GM10266 (cell line): ENCODE measurements at regions not wholly inside any gene's neighbourhood (a gene's known extent, or its start where the extent isn't known, plus 50 kb on each side); places are given as distances from the start of the nearest gene placed in this dataset.

Experiments used
- DNase-seq: peaks from one replicate; pipeline ENCODE4 v3.0.0; 2012; ENCODE audit errors: extremely low spot score
- TF ChIP-seq, protein P1 (sequence below): IDR thresholded peaks from 2 replicates; pipeline ENCODE4 v1.5.1; 2012; ENCODE audit warnings: mild to moderate bottlenecking, low read depth; ENCODE audit not compliant: control insufficient read depth, insufficient read depth; ENCODE audit errors: missing control alignments

DNA sequence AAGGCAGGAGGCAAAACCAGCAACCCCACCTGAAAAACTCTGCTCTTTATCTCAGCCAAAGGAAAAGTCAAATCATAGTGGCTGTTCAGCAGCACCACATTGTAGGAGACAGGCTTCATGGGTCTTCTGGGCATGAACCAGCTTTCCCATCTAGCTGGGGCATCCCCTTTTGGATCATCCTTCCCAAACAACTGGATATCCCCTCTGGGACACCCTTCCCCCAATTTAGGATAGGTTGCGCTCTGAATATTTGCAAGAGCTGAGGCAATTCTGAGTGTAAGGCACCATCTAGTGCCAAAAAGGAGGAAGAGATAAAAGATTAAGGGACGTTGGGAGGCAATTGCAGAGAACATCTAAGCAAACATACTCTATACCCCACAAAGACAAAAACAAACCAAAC, 295.8 kb downstream of the MATN1 start:
- DNase-seq: no peak
- TF ChIP-seq, protein P1, sequence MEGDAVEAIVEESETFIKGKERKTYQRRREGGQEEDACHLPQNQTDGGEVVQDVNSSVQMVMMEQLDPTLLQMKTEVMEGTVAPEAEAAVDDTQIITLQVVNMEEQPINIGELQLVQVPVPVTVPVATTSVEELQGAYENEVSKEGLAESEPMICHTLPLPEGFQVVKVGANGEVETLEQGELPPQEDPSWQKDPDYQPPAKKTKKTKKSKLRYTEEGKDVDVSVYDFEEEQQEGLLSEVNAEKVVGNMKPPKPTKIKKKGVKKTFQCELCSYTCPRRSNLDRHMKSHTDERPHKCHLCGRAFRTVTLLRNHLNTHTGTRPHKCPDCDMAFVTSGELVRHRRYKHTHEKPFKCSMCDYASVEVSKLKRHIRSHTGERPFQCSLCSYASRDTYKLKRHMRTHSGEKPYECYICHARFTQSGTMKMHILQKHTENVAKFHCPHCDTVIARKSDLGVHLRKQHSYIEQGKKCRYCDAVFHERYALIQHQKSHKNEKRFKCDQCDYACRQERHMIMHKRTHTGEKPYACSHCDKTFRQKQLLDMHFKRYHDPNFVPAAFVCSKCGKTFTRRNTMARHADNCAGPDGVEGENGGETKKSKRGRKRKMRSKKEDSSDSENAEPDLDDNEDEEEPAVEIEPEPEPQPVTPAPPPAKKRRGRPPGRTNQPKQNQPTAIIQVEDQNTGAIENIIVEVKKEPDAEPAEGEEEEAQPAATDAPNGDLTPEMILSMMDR: no peak

DNA sequence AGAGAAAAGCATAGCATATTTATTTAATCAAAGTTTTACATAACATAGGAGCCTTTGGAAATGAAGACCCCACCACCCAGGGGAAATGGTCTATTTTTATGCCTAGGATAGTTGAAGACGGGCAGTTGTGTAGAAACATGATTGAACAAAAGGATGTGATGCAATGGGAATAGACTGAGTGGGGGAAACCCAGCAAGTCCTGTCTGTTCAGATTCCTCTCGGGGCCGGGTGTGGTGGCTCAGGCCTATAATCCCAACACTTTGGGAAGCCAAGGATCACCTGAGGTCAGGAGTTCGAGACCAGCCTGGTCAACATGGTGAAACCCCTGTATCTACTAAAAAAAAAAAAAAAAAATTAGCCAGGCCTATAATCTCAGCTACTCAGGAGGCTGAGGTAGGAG, 298.3 kb downstream of the MATN1 start:
- TF ChIP-seq, protein P1: no peak
- no peak for DNase-seq

DNA sequence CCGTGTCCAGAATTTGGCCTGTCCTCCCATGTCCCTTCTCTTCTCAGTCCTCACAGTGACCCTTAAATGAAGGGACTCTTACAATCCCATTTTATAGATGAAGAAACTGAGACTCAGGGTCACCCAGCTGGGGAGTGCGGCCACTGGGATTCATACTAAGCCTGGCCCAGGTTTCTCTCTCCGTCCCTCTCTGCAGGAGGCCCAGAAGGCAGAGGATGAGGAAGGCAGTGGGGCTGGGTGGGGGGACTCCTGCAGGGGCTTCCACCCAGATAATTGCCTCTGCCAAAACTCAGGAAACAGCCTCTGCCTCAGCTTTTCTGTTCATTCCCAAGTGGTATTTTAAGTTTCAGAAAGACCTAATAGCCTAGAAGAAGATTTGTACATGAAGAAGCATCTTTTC, 299.8 kb downstream of the MATN1 start:
- TF ChIP-seq, protein P1: no peak
- no peak for DNase-seq

DNA sequence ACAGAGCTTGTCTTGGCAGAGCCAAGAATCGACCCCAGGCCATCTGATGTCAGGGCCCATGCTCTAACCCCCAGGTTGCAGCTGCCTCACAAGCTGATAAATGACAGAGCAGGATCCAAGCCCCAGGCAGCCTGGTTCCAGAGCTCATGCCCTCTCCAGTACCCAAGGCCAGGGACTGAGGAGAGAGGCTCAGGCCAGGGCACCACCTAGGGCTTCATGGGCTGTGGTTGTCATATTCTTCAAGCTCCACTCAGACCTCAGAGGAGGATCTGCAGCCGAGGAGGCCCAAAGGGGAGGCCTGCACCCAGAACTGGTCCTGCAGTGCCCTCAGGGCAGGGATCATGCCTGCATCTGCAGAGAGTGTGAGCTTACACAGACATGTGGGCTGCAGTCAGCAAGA, 301.1 kb downstream of the MATN1 start:
- TF ChIP-seq, protein P1: no peak
- no peak for DNase-seq

DNA sequence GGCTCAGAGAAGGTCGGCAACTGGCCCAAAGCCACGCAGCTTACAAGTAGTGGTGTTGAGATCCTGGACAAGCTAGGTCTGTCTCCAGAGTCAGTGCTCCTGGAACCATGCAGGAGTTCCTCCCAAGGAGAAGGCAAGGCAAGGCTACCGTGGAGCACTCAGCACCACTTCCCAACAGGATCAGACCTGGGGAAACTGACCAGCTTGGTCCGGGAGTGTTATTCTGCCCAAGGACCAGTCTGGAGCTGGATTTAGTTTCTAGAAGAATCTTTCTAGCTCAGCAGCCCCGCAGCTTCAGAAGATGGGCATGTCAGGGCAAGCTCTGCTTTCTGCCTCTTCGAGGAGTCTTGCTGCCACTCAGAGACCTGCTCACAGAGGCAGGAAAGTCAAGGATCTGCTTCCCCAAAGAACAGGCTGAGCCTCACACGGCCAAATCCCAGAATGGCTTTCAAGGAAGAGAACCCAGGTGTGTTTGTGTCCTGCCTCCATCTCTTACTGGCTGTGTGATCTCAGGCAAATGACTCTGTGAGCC, 302.8 kb downstream of the MATN1 start:
- DNase-seq: no peak
- TF ChIP-seq, protein P1: no peak

DNA sequence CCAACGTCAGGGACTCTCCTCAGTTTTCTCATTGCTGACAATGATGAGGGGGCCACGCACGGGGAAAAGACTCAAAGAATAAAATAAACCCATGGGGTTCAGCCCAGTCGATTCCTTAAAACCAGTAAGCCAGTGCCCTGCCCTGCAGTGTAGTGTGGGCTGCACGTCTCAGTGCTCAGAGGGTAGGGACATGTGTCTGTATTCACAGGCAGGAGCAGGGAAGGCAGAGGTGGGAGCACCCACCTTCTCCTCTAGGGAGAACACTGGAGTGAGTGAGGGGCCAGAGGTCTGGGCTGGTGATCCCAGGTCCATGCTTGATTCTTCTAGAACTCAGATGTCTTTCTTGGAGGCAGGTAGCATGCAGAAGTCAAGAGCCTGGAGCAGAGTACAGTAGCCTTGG, 303.6 kb downstream of the MATN1 start:
- DNase-seq: no peak
- TF ChIP-seq, protein P1: no peak

DNA sequence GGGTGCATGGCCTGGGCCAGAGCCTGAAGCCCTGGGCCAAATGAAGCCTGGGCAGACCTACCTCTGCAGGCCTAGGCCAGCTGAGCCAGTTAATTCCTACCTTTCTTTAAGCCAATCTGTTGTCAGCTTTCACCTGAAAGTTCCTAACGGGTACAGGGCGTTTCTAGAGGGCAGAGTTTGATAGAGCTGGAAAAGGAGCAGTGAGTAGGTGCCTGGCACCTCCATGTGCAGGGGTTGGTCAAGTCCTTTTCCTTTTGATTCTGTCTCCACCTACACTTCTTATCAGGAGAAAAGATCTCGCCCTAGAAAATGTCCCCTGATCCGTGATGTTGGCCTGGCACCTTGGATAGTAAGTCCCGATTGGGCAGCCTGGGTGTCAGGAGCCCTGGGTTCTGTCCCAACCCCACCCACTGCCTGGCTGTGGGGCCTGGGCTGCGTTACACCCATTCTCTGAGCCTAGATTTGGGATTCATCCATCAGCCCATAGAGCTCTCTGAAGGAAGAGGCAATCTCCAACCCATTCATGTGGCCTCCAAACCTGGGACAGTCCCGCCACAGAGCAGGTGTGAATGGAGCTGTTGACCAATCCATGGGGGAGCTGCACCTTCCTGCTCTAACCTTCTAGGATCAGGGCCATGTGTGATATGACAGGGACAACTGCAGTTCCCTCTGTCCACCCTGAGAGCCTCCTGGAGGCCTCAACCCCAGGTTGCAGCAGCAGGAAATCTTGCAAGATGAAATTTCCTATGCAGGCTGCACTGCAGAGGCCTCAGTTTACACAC, 304.3 kb downstream of the MATN1 start:
- TF ChIP-seq, protein P1: no peak
- no peak for DNase-seq
